ENCODE measurements at regions not wholly inside any gene's neighbourhood (a gene's known extent, or its start where the extent isn't known, plus 50 kb on each side); places are given as distances from the start of the nearest gene placed in this dataset.

DNA sequence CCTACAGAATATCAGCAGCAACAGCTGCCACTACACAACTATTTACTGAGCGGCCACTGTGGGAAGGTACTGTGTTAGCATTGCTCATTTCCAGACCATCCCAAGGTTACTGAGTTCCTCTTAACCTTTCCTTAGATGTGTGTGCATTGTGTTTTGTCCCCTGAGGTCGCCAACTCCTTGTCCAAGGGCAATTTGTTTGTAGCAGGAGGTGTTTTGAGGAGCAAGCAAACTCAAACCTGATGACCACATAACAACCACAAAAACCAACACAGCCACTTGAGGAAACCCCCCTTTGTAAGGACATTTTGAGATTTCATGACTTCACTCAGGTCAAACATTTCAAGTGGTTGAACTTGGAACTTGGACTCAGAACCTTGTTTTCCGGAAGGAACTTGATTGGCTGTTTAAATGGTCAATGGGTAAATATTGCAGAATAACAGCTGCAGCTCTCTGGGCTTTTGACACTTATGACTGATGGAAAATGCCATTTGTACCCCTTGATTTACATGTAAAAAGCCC, 122.3 kb downstream of the MID1IP1 start:
- TF ChIP-seq POLR2A (IDR thresholded peaks at IDR 0.05), result no peak
- TF ChIP-seq, protein P1, sequence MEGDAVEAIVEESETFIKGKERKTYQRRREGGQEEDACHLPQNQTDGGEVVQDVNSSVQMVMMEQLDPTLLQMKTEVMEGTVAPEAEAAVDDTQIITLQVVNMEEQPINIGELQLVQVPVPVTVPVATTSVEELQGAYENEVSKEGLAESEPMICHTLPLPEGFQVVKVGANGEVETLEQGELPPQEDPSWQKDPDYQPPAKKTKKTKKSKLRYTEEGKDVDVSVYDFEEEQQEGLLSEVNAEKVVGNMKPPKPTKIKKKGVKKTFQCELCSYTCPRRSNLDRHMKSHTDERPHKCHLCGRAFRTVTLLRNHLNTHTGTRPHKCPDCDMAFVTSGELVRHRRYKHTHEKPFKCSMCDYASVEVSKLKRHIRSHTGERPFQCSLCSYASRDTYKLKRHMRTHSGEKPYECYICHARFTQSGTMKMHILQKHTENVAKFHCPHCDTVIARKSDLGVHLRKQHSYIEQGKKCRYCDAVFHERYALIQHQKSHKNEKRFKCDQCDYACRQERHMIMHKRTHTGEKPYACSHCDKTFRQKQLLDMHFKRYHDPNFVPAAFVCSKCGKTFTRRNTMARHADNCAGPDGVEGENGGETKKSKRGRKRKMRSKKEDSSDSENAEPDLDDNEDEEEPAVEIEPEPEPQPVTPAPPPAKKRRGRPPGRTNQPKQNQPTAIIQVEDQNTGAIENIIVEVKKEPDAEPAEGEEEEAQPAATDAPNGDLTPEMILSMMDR (IDR thresholded peaks at IDR 0.05), result no peak
- H3K4me3 ChIP-seq, result no peak overlapping the region
- no peak overlapping the region for H3K27ac ChIP-seq
- no peaks in the 10 kb centered on the region for H3K4me1 ChIP-seq
- DNase-seq, result no peak
- no peaks in the 10 kb centered on the region for H3K9me3 ChIP-seq
- H3K36me3 ChIP-seq, result no peaks in the 10 kb centered on the region
- H3K27me3 ChIP-seq, result no peaks in the 10 kb centered on the region
- intact Hi-C loops (cut with DNase I; ENCODE audit: low total_unique reads), result no loop called here

DNA sequence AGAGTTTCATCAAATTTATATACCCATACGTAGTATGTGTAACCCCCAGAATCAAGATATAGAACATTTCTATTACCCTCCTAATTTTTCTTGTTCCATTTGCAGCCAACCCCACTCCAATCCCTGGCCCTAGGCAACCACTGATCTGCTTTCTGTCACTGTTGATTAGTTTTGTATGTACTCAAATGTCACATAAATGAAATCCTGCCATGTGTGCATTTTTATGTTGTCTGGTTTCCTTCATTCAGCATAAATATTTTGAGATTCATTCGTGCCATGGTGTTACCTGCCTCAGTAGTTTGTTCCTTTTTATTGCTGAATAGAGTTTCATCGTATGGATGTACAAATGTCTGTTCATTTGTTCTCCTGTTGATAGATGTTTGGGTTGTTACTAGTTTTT, 126.3 kb downstream of the MID1IP1 start:
- DNase-seq, result no peak
- no peaks in the 10 kb centered on the region for H3K9me3 ChIP-seq
- H3K4me1 ChIP-seq, result no peaks in the 10 kb centered on the region
- no peak for TF ChIP-seq POLR2A (IDR thresholded peaks at IDR 0.05)
- TF ChIP-seq, protein P1 (IDR thresholded peaks at IDR 0.05), result no peak
- H3K4me3 ChIP-seq, result no peak overlapping the region
- no peak overlapping the region for H3K27ac ChIP-seq
- H3K27me3 ChIP-seq, result no peaks in the 10 kb centered on the region
- H3K36me3 ChIP-seq, result no peaks in the 10 kb centered on the region
- intact Hi-C loops (cut with DNase I; ENCODE audit: low total_unique reads), result no loop called here

DNA sequence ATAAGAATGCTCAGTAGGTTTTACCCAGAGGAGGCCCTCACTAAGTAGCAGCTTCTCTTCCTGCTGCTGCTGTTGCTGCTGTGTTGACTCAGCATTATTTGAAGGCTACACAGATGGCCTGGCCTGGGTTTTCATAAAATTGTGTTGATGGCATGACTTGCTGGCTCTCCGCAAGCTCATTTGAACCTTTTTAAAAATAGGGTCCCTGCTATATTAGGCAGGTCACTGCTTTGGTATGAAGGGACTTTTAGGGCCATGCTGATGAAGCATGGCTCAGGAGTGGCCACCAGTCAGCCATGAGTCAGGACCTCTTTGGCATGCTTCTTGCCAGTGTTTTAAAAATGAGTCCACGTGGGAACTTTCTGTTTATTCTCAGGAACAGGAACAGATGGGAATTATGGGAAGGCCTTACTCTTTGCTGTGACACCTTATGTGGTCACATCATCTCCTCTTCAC, 128.7 kb downstream of the MID1IP1 start:
- H3K9me3 ChIP-seq, result no peaks in the 10 kb centered on the region
- H3K27me3 ChIP-seq, result no peaks in the 10 kb centered on the region
- H3K4me1 ChIP-seq, result no peaks in the 10 kb centered on the region
- no peak overlapping the region for H3K27ac ChIP-seq
- no peak overlapping the region for H3K4me3 ChIP-seq
- intact Hi-C loops (cut with DNase I; ENCODE audit: low total_unique reads), result no loop called here
- no peak for TF ChIP-seq POLR2A (IDR thresholded peaks at IDR 0.05)
- TF ChIP-seq, protein P1 (IDR thresholded peaks at IDR 0.05), result no peak
- H3K36me3 ChIP-seq, result no peaks in the 10 kb centered on the region
- DNase-seq, result no peak

DNA sequence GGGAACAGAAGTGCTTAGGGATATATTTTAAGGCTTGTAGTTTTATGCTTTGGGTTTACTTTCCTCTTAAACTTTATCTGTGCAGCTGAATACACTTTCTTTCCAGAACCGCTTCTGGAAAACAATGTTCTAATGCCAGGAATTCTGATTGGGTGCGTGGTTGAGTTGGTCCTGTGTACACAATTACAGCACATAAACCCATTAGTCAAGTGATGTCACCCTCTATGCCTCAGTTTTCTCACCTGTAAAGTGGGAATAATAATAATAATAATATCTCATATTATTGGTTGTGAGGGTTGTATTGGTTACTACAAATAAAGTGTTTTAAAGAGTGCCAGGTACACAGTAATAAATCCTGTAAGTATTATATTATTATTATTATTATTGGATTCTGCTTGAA, 129.2 kb downstream of the MID1IP1 start:
- Histone ChIP-seq H3K4me1 (no peaks in the 10 kb centered on the region), H3K27ac (no peak overlapping the region), H3K9me3 (no peaks in the 10 kb centered on the region), H3K27me3 (no peaks in the 10 kb centered on the region), H3K36me3 (no peaks in the 10 kb centered on the region), H3K4me3 (no peak overlapping the region)
- no peak for DNase-seq
- TF ChIP-seq, protein P1 (IDR thresholded peaks at IDR 0.05), result no peak
- TF ChIP-seq POLR2A (IDR thresholded peaks at IDR 0.05), result no peak
- intact Hi-C loops (cut with DNase I; ENCODE audit: low total_unique reads), result no loop called here

DNA sequence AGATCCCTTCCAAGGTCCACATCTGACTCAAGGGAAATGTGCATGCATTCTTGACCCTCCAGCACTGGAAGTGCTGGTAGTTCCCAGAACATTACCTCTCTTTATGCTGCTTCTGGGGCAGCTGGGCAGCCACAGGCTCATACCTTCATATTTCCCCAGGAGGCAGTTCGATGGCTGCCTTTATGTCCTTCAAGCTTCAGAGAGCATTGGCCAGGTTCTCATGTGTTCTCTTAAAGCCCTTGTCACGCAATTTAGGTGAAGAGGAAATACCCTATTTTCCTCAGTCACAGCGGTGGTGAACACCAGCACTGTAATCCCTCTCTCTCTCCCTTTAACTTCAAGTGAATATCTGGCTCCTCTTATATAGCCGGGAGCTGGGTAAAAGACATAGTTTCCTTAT, 134.3 kb downstream of the MID1IP1 start:
- Histone ChIP-seq H3K27me3 (no peaks in the 10 kb centered on the region), H3K9me3 (no peaks in the 10 kb centered on the region), H3K4me1 (no peaks in the 10 kb centered on the region), H3K27ac (no peak overlapping the region), H3K4me3 (no peak overlapping the region), H3K36me3 (no peaks in the 10 kb centered on the region)
- no peak for DNase-seq
- intact Hi-C loops (cut with DNase I; ENCODE audit: low total_unique reads), result no loop called here
- TF ChIP-seq, protein P1 (IDR thresholded peaks at IDR 0.05), result no peak
- TF ChIP-seq POLR2A (IDR thresholded peaks at IDR 0.05), result no peak

Data from uterus (tissue), 3 donors.